GM10266 (cell line): ENCODE measurements at regions not wholly inside any gene's neighbourhood (a gene's known extent, or its start where the extent isn't known, plus 50 kb on each side); places are given as distances from the start of the nearest gene placed in this dataset.

ENCODE experiments used
- DNase-seq: peaks from one replicate; pipeline ENCODE4 v3.0.0; 2012; ENCODE audit errors: extremely low spot score
- CTCF ChIP-seq: IDR thresholded peaks from 2 replicates; pipeline ENCODE4 v1.5.1; 2012; ENCODE audit warnings: mild to moderate bottlenecking, low read depth; ENCODE audit not compliant: control insufficient read depth, insufficient read depth; ENCODE audit errors: missing control alignments

GRCh38 chr3:73766599-73767381 lies 142.0 kb upstream of the PDZRN3 start:
- TF ChIP-seq CTCF, result no peak
- no peak for DNase-seq

GRCh38 chr3:73765878-73766545 lies 141.3 kb upstream of the PDZRN3 start:
- TF ChIP-seq CTCF, result no peak
- no peak for DNase-seq

- no peak for DNase-seq
- TF ChIP-seq CTCF, result no peak
These were observed 138.1 kb upstream of the PDZRN3 start for GRCh38 chr3:73762855-73763254.

DNA sequence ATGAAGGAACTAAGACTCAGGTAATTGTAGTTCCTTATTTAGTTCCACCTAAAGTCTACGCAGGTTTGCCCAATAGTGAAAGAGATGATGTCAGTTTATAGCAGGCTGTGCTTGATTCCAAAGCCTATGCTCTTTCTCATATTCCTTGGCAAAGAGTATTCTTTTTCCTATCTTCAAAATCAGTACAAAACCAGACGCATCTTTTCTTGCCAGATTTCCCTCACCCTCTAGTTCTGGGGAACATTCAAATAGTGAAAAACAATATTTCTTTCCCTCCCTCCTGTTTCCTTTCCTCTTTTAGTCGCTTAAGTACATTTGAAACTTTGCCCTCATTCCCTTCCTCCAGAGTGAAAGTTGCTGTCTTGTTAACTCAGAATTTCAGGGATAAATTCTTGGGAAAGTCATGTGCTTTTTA lies 134.6 kb upstream of the PDZRN3 start:
- no peak for DNase-seq

DNA sequence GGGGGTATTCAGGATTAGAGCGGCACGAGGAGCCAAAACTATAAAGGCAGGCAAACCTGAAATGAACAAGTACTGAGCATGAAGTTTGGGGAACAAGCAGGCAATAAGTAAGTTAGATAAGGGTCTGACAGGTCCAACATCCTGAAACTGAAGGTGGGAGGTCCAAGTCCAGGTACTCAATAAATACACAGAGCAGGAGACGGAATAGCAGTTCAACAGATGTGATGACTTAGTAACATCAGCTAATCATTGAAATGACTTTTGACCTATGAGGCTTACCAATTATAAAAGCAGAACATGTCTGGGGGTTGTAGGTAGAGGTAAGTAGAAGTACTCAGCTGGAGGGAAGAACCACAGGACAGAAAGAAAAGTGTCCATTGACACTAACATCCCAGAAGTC lies 132.8 kb upstream of the PDZRN3 start:
- no peak for TF ChIP-seq CTCF
- DNase-seq, result no peak

More for the DNA sequence above, 134.6 kb upstream of the PDZRN3 start:
- TF ChIP-seq CTCF, result no peak

DNA sequence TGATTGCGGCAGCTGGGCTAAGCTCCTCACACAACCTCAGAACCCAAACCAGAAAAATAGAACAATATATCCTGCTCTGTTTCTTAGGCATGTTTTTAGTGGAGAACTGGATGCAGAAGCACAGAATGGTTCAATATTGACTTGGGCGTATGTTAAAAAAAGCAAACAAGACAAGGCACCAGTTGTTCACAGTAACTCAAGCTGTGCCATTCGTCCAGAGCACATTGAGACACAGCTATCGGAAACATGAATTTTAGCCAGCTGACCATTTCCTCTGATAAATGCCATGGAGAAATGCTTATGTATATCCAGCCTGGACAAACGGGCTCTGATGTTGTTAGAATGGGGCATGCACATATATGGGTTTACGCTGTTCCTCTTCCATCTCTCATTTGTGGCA lies 129.2 kb upstream of the PDZRN3 start:
- TF ChIP-seq CTCF, result no peak
- no peak for DNase-seq

DNA sequence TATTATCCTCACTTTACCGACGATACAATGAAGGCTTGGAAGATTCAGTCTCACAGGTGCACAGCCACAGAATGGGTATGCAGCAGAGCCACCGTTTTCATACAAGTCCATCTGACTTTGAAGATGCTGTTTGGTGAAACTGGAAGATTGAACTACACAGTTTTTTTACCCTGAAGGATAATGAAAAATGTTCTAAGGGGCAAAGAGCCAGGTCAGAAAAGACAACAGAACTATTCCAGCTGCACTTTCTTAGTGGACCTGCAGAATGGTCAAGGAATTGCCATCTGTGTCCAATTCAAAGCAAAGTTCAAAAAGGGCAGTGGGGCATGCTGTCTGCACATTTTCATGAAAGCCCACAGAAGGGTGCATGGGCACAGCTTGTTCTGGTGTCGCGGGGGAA lies 127.6 kb upstream of the PDZRN3 start:
- no peak for DNase-seq
- TF ChIP-seq CTCF, result no peak
